HG03439 (cell line): ENCODE measurements at regions not wholly inside any gene's neighbourhood (a gene's known extent, or its start where the extent isn't known, plus 50 kb on each side); places are given as distances from the start of the nearest gene placed in this dataset.

ENCODE experiments used
- ATAC-seq: cut with Tn5 transposase; IDR thresholded peaks from one replicate; pipeline ENCODE4 v1.9.1; 2021; ENCODE audit warnings: mild to moderate bottlenecking, moderate library complexity; ENCODE audit not compliant: unreplicated experiment

- no peak for ATAC-seq
These were observed 224.2 kb downstream of the CLIC5 start for GRCh38 chr6:45791211-45792168.

- ATAC-seq, result no peak
These were observed 226.4 kb downstream of the CLIC5 start for GRCh38 chr6:45789238-45789637.

GRCh38 chr6:45787384-45787783 is 228.3 kb downstream of the CLIC5 start:
- ATAC-seq, result no peak

GRCh38 chr6:45786355-45786781 is 229.3 kb downstream of the CLIC5 start:
- no peak for ATAC-seq

GRCh38 chr6:45784250-45784649 is 231.4 kb downstream of the CLIC5 start:
- no peak for ATAC-seq

GRCh38 chr6:45783716-45784115 is 231.9 kb downstream of the CLIC5 start:
- no peak for ATAC-seq

GRCh38 chr6:45781890-45782289 is 233.8 kb downstream of the CLIC5 start:
- ATAC-seq, result no peak

GRCh38 chr6:45780523-45780922 is 235.1 kb downstream of the CLIC5 start:
- no peak for ATAC-seq

- no peak for ATAC-seq
These were observed 240.5 kb downstream of the CLIC5 start for GRCh38 chr6:45775026-45775697.

- ATAC-seq, result no peak
These were observed 241.8 kb downstream of the CLIC5 start for GRCh38 chr6:45773906-45774305.

GRCh38 chr6:45772886-45773495 is 242.7 kb downstream of the CLIC5 start:
- ATAC-seq, result no peak

GRCh38 chr6:45772051-45772450 is 243.6 kb downstream of the CLIC5 start:
- no peak for ATAC-seq

- ATAC-seq, result no peak
These were observed 252.4 kb downstream of the CLIC5 start for GRCh38 chr6:45763281-45763680.

- ATAC-seq, result no peak
These were observed 256.2 kb downstream of the CLIC5 start for GRCh38 chr6:45759472-45759810.

- ATAC-seq, result no peak
These were observed 256.7 kb downstream of the CLIC5 start for GRCh38 chr6:45758787-45759471.

GRCh38 chr6:45757443-45758130 is 258.1 kb downstream of the CLIC5 start:
- no peak for ATAC-seq

GRCh38 chr6:45756606-45757005 is 259.1 kb downstream of the CLIC5 start:
- ATAC-seq, result no peak

- ATAC-seq, result no peak
These were observed 261.2 kb downstream of the CLIC5 start for GRCh38 chr6:45754432-45754831.

- ATAC-seq, result no peak
These were observed 269.6 kb downstream of the CLIC5 start for GRCh38 chr6:45746046-45746445.

GRCh38 chr6:45743028-45743615 is 272.5 kb downstream of the CLIC5 start:
- ATAC-seq, result no peak
